HG03469 (cell line): ENCODE measurements at regions not wholly inside any gene's neighbourhood (a gene's known extent, or its start where the extent isn't known, plus 50 kb on each side); places are given as distances from the start of the nearest gene placed in this dataset.
"Not testable (repeated sequence)": the region's sequence is repeated elsewhere in the genome, so short reads cannot be mapped to it uniquely, and the experiment has no call there.

Experiments used
- ATAC-seq: cut with Tn5 transposase; IDR thresholded peaks from one replicate; pipeline ENCODE4 v1.9.1; 2021; ENCODE audit warnings: mild to moderate bottlenecking, moderate library complexity, moderate number of reproducible peaks; ENCODE audit not compliant: unreplicated experiment

DNA sequence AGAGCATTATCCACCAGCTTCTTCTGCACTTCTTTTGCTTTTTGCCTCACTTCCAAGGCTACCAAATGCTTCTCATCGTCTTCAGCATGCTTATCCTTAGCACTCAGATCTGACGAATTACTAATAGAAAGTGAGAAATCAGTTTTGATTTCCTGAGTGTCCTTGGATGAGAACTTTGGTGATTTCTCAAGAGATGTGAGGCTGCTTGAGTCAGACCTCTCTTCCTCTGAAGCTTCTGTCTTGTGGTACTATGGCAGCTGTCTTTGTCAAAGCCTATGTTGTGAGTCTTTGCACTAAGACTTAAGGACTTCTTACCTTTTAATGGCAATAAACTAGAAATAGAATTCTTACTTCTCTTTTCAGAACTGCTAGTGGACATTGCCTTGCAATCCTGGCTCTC, 169.9 kb downstream of the CPE start:
- ATAC-seq, result no peak

DNA sequence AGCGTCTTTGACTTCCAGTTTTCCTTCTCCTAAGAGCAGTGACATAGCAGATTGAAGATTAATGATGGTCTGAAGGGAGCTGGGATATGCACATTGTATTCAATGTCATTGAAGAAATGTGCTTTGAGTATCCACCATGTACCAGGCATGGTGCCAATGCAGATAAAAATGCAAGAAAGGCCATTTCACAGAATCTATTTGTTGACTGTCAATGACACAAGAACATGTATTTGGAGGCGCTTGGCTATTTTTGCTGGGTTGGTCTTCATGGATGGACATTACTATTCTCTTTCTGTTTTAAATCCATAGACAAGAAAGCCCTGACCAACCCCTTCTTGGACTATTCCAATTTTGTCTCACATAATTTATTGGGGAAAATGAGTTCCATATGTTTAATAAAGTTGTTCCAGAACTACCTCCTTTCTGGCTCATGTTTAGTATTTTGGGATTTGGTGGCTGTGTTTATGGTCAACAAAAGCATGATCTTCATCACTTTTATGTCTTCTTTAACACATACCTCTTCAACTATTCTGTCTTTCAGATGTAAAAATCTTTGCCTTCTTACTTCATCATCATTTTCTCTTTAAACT, 174.5 kb downstream of the CPE start:
- no peak for ATAC-seq

DNA sequence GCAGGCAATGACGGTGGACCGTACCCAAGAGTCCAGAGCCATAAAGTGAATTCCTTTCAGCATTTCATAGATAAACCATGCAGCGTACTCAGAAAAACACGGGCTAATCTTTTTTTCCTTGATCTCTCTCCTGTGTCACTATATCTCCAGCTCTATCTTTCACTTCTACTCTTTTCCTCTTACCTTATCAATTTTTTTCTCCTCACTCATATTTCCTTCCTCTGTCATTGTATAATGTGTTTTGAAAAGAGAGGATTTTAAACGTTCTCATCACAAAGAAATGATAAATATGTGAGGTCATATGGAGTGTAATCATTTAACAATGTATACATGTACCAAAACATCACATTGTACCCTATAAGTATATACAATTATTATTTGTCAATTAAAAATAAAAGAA, 176.5 kb downstream of the CPE start:
- ATAC-seq, result no peak

DNA sequence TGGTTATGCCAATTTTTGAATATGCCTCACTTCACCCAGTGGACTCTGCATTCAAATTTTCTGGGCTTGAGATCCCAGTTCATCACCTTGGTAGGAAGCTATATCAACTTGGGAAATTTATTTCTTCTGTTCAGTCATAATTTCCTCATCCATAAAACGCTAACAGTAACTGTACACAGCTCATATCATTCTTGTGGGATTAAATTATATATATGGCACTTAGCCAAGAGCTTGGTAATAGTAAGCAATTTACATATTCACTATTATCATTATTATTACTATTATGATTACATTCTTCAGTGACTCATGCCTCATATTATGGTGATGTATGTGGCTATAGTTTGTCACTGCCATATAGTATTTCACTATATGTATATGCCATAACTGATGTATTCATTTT, 177.6 kb downstream of the CPE start:
- ATAC-seq, result no peak

DNA sequence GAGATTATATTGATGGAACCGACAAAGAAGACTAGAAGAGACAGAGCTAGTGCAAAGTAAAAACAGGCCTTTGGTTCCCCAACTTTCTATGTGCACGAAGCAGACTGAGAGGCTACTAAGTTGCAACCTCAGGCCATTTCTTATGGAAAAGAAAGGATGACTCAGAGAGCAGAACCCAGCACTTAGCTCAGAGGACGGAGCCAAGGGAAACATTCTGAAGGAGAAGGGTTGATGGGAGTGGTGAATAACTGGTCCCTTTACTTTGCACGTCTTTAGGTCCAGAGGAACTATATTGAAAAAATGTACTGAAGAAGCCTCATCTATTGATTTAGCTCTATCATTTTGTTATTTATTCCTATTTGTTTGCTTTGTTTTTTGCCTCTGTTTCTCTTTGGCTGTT, 182.1 kb downstream of the CPE start:
- no peak for ATAC-seq

DNA sequence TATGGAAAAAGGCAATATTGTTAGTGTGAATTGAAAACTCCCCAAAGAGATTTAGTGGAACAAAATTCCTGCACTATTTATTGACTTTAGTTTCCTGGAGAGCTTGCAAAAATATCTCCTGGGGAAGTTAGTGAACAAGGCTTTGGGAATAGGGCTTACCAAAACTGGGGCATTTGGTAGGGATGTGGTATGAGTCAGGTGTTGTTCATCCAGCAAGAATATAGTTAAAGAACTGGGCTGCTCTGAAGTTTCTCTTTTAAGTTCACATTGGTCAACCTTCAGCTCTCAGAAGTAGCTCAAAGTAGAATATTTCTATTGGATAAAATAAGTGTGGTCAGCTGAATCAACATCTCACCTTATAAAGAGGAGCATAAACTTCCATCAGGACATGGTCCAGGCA, 185.0 kb downstream of the CPE start:
- ATAC-seq, result no peak

DNA sequence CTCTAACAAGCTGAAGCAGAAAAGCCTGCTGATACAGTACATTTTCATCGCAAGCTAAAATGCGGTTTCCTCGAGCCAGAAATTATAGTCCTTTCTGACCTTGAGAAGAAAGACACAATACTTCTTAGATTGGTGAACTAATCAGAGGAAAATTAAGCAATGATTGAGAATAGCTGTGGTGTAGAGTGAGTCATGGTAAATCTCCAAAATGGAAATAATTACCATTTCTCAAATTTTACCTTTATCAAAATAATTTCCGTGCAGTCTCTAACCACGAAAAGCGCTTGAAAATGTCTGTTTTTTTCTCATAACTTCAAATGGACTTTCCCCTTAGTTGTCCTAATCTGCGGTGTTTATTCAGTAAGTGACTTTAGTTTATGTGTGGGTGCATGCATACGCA, 190.2 kb downstream of the CPE start:
- ATAC-seq, result no peak

DNA sequence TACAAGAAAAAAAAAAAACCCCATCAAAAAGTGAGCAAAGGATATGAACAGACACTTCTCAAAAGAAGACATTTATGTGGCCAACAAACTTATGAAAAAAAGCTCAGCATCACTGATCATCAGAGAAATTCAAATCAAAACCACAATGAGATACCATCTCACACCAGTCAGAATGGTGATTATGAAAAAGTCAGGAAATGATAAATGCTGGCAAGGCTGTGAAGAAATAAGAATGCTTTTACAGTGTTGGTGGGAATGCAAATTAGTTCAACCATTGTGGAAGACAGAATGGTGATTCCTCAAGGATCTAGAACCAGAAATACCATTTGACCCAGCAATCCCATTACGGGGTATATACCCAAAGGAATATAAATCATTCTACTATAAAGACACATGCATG, 192.7 kb downstream of the CPE start:
- not testable (repeated sequence) for ATAC-seq

DNA sequence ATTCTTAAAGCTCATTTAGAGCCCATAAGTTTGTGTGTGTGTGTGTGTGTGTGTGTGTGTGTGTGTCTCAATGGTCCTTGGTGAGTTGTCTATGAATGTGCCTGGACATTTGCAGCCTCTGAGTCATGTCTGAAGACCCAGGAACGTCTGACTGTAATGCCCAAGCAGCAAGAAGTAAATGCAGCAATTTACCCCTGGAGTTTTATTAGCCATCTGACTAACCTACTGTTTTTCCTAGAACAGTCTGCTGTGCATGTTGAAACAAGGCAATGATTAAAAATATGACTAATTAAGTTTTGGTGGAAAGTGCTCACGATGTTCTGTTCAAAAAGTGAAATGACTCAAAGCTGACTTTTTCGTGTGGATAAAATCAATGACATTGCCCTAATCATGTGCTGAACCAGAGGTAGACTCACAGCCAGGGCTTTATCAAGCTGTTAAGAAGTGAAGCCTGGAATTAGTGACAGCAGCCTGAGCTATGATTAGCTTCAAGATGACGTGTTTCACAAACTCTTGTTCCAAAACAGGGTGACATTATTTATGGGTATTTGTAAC, 201.6 kb downstream of the CPE start:
- no peak for ATAC-seq

DNA sequence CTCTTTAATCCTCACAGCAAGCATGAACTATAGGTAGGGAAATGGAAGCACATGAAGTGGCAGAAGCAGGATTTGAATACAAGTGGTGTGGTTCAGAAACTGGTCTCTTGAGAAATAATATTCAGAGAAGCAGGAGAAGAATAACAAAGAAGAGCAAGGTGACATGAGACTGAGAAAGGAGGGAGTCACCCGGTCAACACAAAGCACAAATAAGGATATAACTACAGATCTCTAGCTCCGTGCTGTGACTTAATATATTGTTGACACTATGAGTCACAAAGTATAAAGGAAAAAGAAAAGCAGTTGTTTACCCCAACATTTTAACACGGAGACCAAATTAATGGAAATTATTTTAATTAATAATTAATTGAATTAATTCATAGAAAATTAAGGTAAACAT, 204.5 kb downstream of the CPE start:
- ATAC-seq, result no peak

DNA sequence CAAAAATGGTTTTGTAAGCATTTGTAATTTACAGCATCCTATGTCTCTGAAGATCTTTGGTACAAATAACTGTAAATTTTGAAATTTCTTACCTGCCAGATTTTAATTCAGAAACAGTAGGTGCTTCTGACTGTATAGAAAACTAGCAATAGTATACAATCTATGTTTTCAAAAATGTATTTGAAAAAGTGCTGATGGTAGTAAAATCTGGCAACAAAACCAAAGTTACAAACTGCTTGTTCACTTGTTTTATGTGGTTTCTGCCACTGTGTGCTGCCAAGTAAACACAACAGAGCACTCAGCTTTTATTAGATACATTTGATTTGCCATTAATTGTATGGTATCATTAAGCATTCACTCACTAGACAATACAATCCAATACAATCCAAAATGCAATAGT, 206.1 kb downstream of the CPE start:
- ATAC-seq, result no peak

DNA sequence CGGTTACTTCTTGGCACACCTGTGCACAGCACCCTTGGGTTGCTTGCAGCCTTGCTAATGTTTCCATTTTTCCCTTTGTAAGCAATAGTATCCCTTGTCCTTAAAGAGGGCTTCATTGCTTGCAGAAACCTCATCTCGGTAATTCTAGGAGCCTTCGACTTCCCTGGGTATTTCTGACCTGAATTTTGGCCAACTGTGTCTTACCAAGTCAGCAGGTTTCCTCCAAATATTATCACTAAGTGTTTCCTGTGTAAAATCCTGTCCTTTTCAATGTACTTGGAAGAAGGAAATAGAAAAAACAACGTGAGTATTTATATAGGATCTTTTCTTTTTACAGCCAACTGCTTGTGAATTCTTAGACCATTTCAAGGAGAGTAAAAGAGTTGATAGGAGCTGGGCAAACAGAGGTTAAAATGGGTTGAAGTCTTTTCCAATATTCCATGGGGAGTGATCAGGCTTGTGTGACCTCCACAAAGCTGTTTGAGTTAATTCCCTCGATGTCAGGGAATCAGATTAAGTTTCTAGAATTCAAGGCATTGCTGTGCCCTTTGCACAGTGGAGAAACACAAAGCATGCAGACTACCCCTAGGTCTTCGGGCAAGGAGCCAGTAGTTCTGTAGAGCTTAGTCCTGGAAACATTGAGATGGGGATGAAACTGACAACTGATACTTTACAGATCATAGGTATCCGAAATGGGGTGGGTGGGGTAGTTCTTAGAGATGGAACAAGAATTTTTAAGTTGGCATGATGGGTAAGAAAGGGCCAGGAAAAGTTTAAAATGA, 209.9 kb downstream of the CPE start:
- no peak for ATAC-seq

DNA sequence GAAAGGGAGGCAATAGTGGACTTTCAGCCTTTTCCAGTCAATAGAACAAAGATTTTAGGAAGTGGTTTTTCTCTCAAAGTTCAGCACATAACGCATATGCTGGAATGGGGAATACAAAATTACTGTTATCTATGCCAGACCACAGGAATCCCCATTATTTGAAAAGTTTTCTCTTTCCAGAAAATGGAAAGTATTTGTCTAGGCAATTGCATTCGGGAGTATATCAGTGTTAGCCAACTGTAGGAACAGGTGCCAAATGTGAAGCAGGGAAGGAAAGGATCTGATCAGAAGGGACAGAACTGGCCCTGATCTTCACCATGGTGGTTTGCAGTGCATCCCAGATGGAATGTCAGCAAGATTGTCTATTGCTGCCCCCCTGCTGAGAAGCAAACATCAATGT, 213.6 kb downstream of the CPE start:
- ATAC-seq, result no peak

DNA sequence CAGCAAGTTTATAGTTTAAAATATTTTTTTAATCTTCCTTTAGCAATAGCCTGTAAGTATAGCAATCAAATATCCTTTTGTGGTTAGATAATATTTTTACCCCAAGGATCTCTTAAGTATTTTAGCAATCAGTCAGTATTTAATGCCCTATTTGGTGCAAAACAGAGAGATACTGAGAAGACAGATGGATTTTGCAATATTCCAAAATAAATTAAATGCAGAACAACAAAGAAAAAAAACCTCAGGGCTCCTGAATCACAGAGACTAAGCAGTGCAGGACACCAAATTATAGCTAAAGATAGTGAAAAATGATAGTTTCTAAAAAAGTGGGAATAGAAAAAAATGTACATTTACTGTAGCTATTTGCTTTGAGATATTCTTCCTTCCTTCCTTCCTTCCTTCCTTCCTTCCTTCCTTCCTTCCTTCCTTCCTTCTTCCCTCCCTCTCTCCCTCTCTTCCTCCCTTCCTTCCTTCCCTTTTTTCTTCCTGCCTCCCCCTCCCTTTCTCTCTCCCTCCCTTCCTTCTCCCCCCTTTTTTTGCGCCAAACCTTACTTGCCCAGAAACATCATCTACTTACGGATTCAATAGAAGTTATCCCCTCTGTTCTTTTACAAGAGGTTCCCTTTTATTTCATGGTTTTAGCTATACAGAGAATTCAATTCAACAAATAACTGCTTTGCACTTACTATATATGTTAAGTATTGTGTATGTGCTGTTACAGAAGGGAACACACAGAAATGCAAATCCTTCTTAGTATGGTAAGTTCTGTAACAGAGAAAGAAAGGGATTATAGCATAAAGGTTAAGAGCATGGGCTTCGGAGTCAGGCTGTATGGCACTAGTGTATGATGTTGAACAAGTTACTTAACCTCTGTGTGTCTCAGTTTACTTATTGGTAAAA, 219.0 kb downstream of the CPE start:
- ATAC-seq, result no peak

DNA sequence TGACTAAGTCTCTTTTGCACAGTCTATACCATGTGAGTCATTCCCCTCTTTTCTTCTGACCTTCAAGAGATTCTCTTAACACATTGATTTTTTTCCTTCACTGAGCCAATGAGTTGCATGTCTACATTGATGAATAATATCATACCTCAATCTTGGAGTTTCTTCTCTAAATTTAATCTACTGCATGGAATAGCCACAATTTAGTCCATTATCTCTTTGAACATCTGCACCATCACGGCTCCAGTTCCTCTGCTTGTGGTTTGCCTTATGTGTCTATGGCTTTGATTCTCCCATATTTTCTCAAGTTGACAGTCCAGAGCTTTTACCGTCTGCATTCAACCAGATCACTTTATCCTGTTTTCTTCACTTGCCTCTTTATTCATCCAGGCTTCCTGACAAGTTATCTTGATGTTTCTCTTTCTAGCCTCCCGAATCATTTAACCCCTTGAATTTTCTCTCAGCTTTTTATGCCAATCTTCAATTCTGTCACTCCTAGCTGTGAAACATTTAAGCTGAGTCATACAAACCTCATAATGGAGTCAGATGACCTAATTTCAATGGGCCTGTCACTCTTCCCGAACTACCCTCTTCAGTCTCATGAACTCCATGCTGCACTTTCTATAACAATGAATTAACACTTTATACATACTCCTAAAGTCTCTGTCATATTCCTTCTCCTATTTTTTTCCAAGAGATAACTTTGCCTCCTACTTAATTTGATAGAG, 222.3 kb downstream of the CPE start:
- ATAC-seq, result no peak

DNA sequence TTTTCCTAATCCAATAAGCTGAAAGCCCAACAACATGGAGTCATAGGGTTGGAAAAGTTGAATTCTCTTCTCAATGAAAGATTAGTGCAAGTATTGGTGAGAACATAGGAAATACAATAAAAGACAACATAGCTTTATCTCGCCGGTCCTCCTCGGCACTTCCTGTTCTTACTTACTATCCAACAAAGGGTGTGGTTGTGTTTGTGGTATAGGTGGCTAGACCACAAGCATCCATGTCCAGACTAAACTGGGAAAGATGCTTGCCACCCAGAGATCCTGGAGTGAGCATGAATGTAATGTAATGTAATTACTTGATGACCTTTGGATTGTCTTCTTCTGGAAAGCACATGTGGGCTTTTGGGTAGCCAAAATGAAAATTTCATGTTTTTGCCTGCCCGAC, 223.8 kb downstream of the CPE start:
- no peak for ATAC-seq

DNA sequence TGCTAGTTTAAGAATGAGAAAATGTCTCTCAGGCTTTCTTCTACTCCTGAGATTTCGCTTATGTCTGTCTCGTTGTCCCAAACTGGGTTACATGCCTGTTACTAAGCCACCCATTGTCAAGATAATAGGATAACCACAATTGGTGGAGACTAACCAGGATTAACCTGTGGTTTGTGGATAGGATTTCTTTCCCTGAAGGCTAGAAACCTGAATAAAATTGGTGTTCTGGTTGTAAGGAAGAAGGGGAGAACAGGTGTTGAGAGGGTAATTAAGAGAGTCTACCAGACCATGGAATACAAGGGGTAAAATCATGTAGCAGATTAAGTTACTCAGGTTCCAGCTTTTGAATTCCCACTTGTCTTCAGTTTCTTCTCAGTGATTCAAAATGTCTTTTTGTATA, 225.4 kb downstream of the CPE start:
- ATAC-seq, result no peak

DNA sequence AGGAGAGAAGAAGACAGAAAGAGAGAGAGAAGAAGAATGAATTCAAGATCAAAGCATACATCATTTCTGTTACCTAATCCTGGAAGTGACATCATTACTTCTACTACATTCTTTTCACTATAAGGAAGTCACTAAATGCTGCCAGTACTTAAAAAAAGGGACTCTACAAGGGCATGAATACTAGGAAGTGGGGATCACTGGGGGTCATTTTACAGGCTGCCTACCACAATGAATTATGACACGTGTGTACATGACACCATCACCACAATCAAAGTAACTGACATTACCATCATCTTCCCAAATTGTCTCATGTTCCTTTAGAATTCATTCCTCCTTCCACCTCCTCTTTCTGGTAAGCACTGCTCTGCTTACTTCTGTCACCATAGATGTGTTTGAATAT, 227.0 kb downstream of the CPE start:
- ATAC-seq, result no peak

DNA sequence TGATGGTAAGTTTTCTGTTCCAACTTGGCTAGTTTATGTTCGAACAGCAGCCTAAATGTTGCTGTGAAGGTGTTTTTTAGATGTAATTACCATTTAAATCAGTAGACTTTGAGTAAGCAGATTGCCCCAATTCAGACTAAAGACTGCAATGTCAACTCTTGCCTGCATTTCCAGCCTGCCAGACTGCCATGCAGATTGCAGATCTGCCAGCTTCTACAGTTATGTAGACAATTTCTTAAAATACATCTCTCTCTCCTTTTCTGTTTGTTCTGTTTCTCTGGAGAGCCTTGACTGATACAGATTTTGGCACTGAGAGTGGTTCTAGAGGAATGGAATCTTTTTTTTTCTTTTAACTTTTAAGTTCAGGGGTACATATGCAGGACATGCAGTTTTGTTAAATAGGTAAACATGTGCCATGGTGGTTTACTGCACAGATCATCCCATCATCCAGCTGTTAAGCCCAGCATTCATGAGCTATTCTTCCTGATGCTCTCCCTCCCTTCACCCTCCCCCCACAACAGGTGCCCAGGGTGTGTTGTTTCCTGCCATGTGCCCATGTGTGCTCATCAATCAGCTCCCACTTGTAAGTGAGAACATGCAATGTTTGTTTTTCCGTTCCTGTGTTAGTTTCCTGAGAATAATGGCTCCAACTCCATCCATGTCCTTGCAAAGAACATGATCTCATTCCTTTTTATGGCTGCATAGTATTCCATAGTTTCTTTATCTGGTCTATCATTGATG, 227.8 kb downstream of the CPE start:
- no peak for ATAC-seq

DNA sequence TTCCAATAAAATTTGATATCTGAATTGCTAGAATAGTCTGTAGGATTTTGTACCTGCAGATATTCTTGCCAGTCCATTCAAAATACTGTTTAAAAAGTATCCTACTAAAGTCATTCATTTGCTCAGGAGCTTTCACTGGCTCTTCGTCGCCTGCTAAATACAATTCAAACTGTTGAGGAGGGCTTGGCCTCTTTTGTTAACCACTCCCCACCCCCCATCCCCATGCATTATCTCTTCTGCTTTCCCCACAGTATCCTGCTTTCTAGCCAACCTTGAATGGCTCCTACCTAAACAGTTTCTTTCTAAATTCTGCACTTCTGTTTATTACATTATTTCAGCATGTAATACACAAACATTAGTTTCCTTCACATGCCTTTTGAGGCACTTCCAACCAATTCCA, 230.8 kb downstream of the CPE start:
- no peak for ATAC-seq
